ENCODE measurements at regions not wholly inside any gene's neighbourhood (a gene's known extent, or its start where the extent isn't known, plus 50 kb on each side); places are given as distances from the start of the nearest gene placed in this dataset.

DNA sequence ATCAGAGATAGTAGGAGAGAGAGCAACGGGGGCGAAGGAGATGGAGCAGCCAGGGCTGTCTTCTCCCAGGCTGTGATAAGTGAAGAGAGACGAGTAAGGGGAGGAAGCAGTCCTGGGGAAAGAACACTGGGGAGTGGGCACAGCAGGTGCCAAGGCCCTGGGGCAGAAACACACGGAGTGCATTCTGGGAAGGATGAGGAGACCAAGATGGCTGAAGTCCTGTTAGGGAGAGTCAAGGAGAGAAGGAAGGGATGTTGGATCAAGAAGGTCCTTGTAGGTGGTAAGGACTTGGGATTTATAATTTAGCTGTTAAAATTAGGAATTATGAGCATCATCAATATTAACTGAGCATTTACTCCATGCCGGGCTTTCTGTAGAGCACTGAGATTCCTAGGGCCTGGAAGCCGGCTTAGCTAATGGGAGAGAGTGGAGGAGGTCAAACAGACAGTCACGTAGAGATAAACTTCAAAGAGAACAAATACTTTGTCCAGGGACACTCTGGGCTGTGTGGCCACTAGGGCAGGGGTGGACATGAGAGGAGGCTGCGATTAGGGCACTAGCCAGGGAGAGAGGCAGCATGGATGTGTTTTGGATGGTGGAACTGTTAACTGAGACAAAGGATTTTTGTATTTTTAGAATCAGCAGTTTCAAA, 134.2 kb upstream of the PEG3 start:
- H4K20me1 ChIP-seq (ENCODE audit: low read depth): no peaks in the 10 kb centered on the region
- H3K9me3 ChIP-seq (ENCODE audit: low read depth): no peaks in the 10 kb centered on the region
- no peaks in the 10 kb centered on the region for H3F3A ChIP-seq (ENCODE audit: low read depth)
- no peak overlapping the region for H3K9ac ChIP-seq
- TF ChIP-seq CTCF (IDR thresholded peaks at IDR 0.05) (no peak), EZH2phosphoT487 (IDR thresholded peaks at IDR 0.05) (no peak), EZH2 (IDR thresholded peaks at IDR 0.05) (no peak)
- H3K27me3 ChIP-seq: no peaks in the 10 kb centered on the region
- no peak overlapping the region for H3K4me3 ChIP-seq
- no peaks in the 10 kb centered on the region for H3K79me2 ChIP-seq (ENCODE audit: low read depth)
- no peak for DNase-seq (ENCODE audit: low spot score)
- H3K4me2 ChIP-seq: no peak overlapping the region
- no peak overlapping the region for H3K27ac ChIP-seq
- no peaks in the 10 kb centered on the region for H3K4me1 ChIP-seq
- H3K36me3 ChIP-seq: no peaks in the 10 kb centered on the region
- Mint-ChIP-seq H3K36me3 (no peaks in the 10 kb centered on the region), H3K27ac (no peak overlapping the region), H3K4me3 (no peak overlapping the region), H3K4me1 (no peaks in the 10 kb centered on the region), H3K27me3 (ENCODE audit: insufficient read depth, low read depth) (no peaks in the 10 kb centered on the region), H3K9me3 (peaks cover 63% of the 10 kb centered on the region)
- H2AFZ ChIP-seq (replicated peaks): no peak overlapping the region

DNA sequence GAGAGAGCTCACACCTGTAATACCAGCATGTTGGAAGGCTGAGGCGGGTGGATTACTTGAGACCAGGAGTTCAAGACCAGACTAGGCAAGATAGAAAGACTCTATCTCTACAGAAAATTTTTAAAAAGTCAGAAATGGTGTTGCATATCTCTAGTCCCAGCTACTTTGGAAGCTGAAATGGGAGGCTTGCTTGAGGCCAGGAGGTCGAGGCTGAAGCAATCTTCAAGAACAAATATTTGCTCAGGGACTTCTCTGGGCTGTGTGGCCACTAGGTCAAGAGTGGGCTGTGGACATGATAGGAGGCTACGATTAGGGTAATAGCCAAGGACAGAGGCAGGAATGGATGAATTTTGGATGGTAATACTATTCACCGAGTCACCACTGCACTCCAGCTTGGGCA, 135.8 kb upstream of the PEG3 start:
- Histone ChIP-seq H3K4me1 (no peaks in the 10 kb centered on the region), H3K4me2 (no peak overlapping the region), H3F3A (ENCODE audit: low read depth) (no peaks in the 10 kb centered on the region), H4K20me1 (ENCODE audit: low read depth) (no peaks in the 10 kb centered on the region), H3K9me3 (ENCODE audit: low read depth) (no peaks in the 10 kb centered on the region), H3K36me3 (no peaks in the 10 kb centered on the region), H3K79me2 (ENCODE audit: low read depth) (no peaks in the 10 kb centered on the region), H3K27me3 (no peaks in the 10 kb centered on the region), H2AFZ (replicated peaks) (no peak overlapping the region), H3K27ac (no peak overlapping the region), H3K4me3 (no peak overlapping the region), H3K9ac (no peak overlapping the region)
- no peak overlapping the region for H3K4me3 Mint-ChIP-seq
- H3K36me3 Mint-ChIP-seq: no peaks in the 10 kb centered on the region
- no peak for DNase-seq (ENCODE audit: low spot score)
- H3K27ac Mint-ChIP-seq: no peak overlapping the region
- H3K9me3 Mint-ChIP-seq: peaks cover 59% of the 10 kb centered on the region
- TF ChIP-seq EZH2phosphoT487 (IDR thresholded peaks at IDR 0.05) (no peak), CTCF (IDR thresholded peaks at IDR 0.05) (no peak), EZH2 (IDR thresholded peaks at IDR 0.05) (no peak)
- H3K4me1 Mint-ChIP-seq: no peaks in the 10 kb centered on the region
- H3K27me3 Mint-ChIP-seq (ENCODE audit: insufficient read depth, low read depth): no peaks in the 10 kb centered on the region

DNA sequence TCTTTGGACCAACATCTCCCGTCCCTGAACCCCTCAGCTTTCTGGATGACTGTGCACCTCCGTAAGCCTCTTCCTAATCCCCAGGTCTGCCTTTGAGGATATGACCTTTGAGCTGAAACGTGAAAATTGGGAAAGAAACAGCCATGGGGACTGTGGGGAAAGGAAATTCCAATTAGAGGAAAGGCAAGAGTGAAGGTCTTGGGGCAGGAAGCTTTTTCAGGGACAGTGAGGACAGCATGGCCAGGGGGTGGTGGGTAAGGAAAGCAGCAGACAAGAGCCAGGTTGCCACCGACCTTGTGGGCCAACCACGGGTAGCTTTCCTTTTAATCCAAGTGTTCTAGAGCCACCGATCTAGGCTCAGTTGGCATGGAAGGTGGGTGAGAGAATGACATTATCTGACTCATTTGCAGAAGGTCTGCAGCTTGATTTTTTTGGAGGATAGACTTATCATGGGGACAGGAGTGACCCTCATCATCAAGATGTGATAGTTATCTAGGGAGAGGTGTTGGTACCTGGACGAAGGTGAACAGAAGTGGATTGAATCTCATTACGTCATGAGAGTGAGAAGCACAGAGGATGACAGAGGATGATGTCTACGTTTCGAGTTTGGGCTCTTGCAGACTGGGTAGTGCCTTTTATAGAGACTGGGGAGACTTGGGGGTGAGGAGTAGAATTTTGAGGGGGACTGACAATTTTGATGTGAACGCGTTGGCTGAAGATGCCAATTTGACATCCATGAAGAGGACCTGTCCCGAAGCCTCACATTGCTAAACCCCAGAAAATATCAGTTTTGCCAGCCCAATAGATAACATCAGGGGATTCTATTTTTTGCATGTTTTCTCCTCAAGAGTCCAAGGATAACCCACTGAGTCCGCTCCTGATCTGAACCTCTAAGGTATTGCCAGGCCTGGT, 136.7 kb upstream of the PEG3 start:
- no peak for DNase-seq (ENCODE audit: low spot score)
- Mint-ChIP-seq H3K9me3 (peaks cover 60% of the 10 kb centered on the region), H3K27ac (no peak overlapping the region)

More for the DNA sequence above, 136.7 kb upstream of the PEG3 start:
- Mint-ChIP-seq H3K4me3 (no peak overlapping the region), H3K27me3 (ENCODE audit: insufficient read depth, low read depth) (no peaks in the 10 kb centered on the region), H3K36me3 (no peaks in the 10 kb centered on the region), H3K4me1 (no peaks in the 10 kb centered on the region)
- H3K36me3 ChIP-seq: no peaks in the 10 kb centered on the region
- H3F3A ChIP-seq (ENCODE audit: low read depth): no peaks in the 10 kb centered on the region
- no peak overlapping the region for H3K9ac ChIP-seq
- H3K9me3 ChIP-seq (ENCODE audit: low read depth): no peaks in the 10 kb centered on the region
- H3K4me3 ChIP-seq: no peak overlapping the region
- H3K27ac ChIP-seq: no peak overlapping the region
- H3K4me2 ChIP-seq: no peak overlapping the region
- no peaks in the 10 kb centered on the region for H4K20me1 ChIP-seq (ENCODE audit: low read depth)
- H3K79me2 ChIP-seq (ENCODE audit: low read depth): no peaks in the 10 kb centered on the region
- no peaks in the 10 kb centered on the region for H3K4me1 ChIP-seq
- no peaks in the 10 kb centered on the region for H3K27me3 ChIP-seq
- TF ChIP-seq EZH2 (IDR thresholded peaks at IDR 0.05) (no peak), EZH2phosphoT487 (IDR thresholded peaks at IDR 0.05) (no peak), CTCF (IDR thresholded peaks at IDR 0.05) (no peak)
- no peak overlapping the region for H2AFZ ChIP-seq (replicated peaks)
